Brain microvascular endothelial cell (primary cell): ENCODE measurements at regions not wholly inside any gene's neighbourhood (a gene's known extent, or its start where the extent isn't known, plus 50 kb on each side); places are given as distances from the start of the nearest gene placed in this dataset.
"Not testable (repeated sequence)": the region's sequence is repeated elsewhere in the genome, so short reads cannot be mapped to it uniquely, and the experiment has no call there.

Source experiments
- DNase-seq: peaks from one replicate; pipeline ENCODE4 v3.0.0-alpha.2; 2020
- H3K27ac ChIP-seq: fragments of 250-450 bp; sonication (Bioruptor Pico); 2 replicates; pipeline ENCODE4 v1.5.1; 2020; ENCODE audit warnings: mild to moderate bottlenecking, moderate library complexity
- H3K27me3 ChIP-seq: fragments of 250-450 bp; sonication (Bioruptor Pico); replicated peaks from 2 replicates; pipeline ENCODE4 v1.5.1; 2020; ENCODE audit warnings: mild to moderate bottlenecking
- H3K36me3 ChIP-seq: fragments of 250-450 bp; sonication (Bioruptor Pico); replicated peaks from 2 replicates; pipeline ENCODE4 v1.5.1; 2020; ENCODE audit warnings: mild to moderate bottlenecking
- H3K4me3 ChIP-seq: 2 replicates; pipeline ENCODE4 v1.5.1; 2011; ENCODE audit warnings: low read depth, mild to moderate bottlenecking, control low read depth, low read length, moderate library complexity
- CTCF ChIP-seq: IDR thresholded peaks from 2 replicates; pipeline ENCODE4 v1.5.1; 2011; ENCODE audit warnings: low read depth, mild to moderate bottlenecking, moderate library complexity, low read length, control low read depth, inconsistent platforms; ENCODE audit errors: missing control alignments
- in situ Hi-C: cut with HindIII; loops from 2 replicates; pipeline ENCODE4 v1.10.0; 2017; ENCODE audit warnings: low sequenced_read_pairs, low pct_ligation_motif_present

GRCh38 chr2:58749041-58749440 is 507.9 kb upstream of the FANCL start:
- no peak overlapping the region for H3K4me3 ChIP-seq
- no peak for TF ChIP-seq CTCF
- no peak for DNase-seq
- in situ Hi-C loops, result no loop called here
- no peak overlapping the region for H3K27ac ChIP-seq
- H3K27me3 ChIP-seq, result no peaks in the 10 kb centered on the region
- H3K36me3 ChIP-seq, result no peaks in the 10 kb centered on the region

- H3K36me3 ChIP-seq, H3K27ac ChIP-seq, H3K27me3 ChIP-seq, DNase-seq, in situ Hi-C loops, H3K4me3 ChIP-seq: not testable (repeated sequence)
Measured at GRCh38 chr2:58745334-58745733, 504.2 kb upstream of the FANCL start.

- no peak overlapping the region for H3K4me3 ChIP-seq
- TF ChIP-seq CTCF, result no peak
- no peaks in the 10 kb centered on the region for H3K27me3 ChIP-seq
- in situ Hi-C loops, result no loop called here
- H3K27ac ChIP-seq, result no peak overlapping the region
- no peaks in the 10 kb centered on the region for H3K36me3 ChIP-seq
- no peak for DNase-seq
Measured at GRCh38 chr2:58740426-58740825, 499.3 kb upstream of the FANCL start.

GRCh38 chr2:58739033-58739432 is 497.9 kb upstream of the FANCL start:
- Histone ChIP-seq H3K27me3 (no peaks in the 10 kb centered on the region), H3K4me3 (no peak overlapping the region), H3K27ac (no peak overlapping the region), H3K36me3 (no peaks in the 10 kb centered on the region)
- DNase-seq, result no peak
- TF ChIP-seq CTCF, result no peak
- in situ Hi-C loops, result no loop called here

GRCh38 chr2:58734365-58734764 is 493.2 kb upstream of the FANCL start:
- Histone ChIP-seq H3K27ac (no peak overlapping the region), H3K4me3 (no peak overlapping the region), H3K27me3 (no peaks in the 10 kb centered on the region), H3K36me3 (no peaks in the 10 kb centered on the region)
- in situ Hi-C loops, result no loop called here
- TF ChIP-seq CTCF, result no peak
- peak; percentile 17 for DNase-seq

GRCh38 chr2:58732999-58733398 is 491.9 kb upstream of the FANCL start:
- Histone ChIP-seq H3K27ac (no peak overlapping the region), H3K36me3 (no peaks in the 10 kb centered on the region), H3K27me3 (no peaks in the 10 kb centered on the region), H3K4me3 (no peak overlapping the region)
- TF ChIP-seq CTCF, result no peak
- DNase-seq, result no peak
- in situ Hi-C loops, result no loop called here
